ENCODE measurements at regions not wholly inside any gene's neighbourhood (a gene's known extent, or its start where the extent isn't known, plus 50 kb on each side); places are given as distances from the start of the nearest gene placed in this dataset.
A peak's percentile ranks its signal among the peaks of the same experiment; 100 is the strongest.

- H3K4me3 ChIP-seq (replicated peaks; ENCODE audit: insufficient read depth, low read length) = no peak overlapping the region
- H3K27me3 ChIP-seq (ENCODE audit: insufficient read depth, poor library complexity, severe bottlenecking) = no peaks in the 10 kb centered on the region
- TF ChIP-seq REST (IDR thresholded peaks at IDR 0.05; ENCODE audit: insufficient replicate concordance, low read depth) (no peak), SPI1 (IDR thresholded peaks at IDR 0.05; ENCODE audit: borderline replicate concordance, low read depth) (no peak), CTCF (IDR thresholded peaks at IDR 0.05; ENCODE audit: insufficient read depth, low read length) (peak; percentile 9)
- no peak overlapping the region for H3K27ac ChIP-seq (replicated peaks)
- DNase-seq (ENCODE audit: low read depth in 1 of 2, low spot score in 1 of 2) = peak; percentile 15 to 52
These were observed 96.7 kb downstream of the ASB1 start for GRCh38 chr2:238523158-238524110.

- no peak overlapping the region for H3K4me3 ChIP-seq (replicated peaks; ENCODE audit: insufficient read depth, low read length)
- TF ChIP-seq SPI1 (IDR thresholded peaks at IDR 0.05; ENCODE audit: borderline replicate concordance, low read depth) = no peak
- TF ChIP-seq REST (IDR thresholded peaks at IDR 0.05; ENCODE audit: insufficient replicate concordance, low read depth) = no peak
- TF ChIP-seq CTCF (IDR thresholded peaks at IDR 0.05; ENCODE audit: insufficient read depth, low read length) = no peak
- TF ChIP-seq POLR2AphosphoS5 (IDR thresholded peaks at IDR 0.05; ENCODE audit: low read depth) = no peak
- TF ChIP-seq GABPA (IDR thresholded peaks at IDR 0.05; ENCODE audit: low read depth) = no peak
- no peaks in the 10 kb centered on the region for H3K27me3 ChIP-seq (ENCODE audit: insufficient read depth, poor library complexity, severe bottlenecking)
- no peak overlapping the region for H3K27ac ChIP-seq (replicated peaks)
- no peak for DNase-seq (ENCODE audit: low read depth in 1 of 2, low spot score in 1 of 2)
These were observed 97.8 kb downstream of the ASB1 start for GRCh38 chr2:238524426-238524983.

GRCh38 chr2:238525990-238526389, 99.3 kb downstream of the ASB1 start:
- H3K27ac ChIP-seq (replicated peaks) = no peak overlapping the region
- DNase-seq (ENCODE audit: low read depth in 1 of 2, low spot score in 1 of 2) = peak; percentile 28 to 75
- no peaks in the 10 kb centered on the region for H3K27me3 ChIP-seq (ENCODE audit: insufficient read depth, poor library complexity, severe bottlenecking)
- peak; percentile 86 for TF ChIP-seq SPI1 (IDR thresholded peaks at IDR 0.05; ENCODE audit: borderline replicate concordance, low read depth)
- TF ChIP-seq GABPA (IDR thresholded peaks at IDR 0.05; ENCODE audit: low read depth) = no peak; the same call in 1 of the 2 replicates
- TF ChIP-seq CTCF (IDR thresholded peaks at IDR 0.05; ENCODE audit: insufficient read depth, low read length) = no peak
- TF ChIP-seq REST (IDR thresholded peaks at IDR 0.05; ENCODE audit: insufficient replicate concordance, low read depth) = no peak
- peak; percentile 80 for TF ChIP-seq POLR2AphosphoS5 (IDR thresholded peaks at IDR 0.05; ENCODE audit: low read depth)
- no peak overlapping the region for H3K4me3 ChIP-seq (replicated peaks; ENCODE audit: insufficient read depth, low read length)

Measured in HL-60 (cell line).